ENCODE measurements at regions not wholly inside any gene's neighbourhood (a gene's known extent, or its start where the extent isn't known, plus 50 kb on each side); places are given as distances from the start of the nearest gene placed in this dataset.
"Not testable (repeated sequence)": the region's sequence is repeated elsewhere in the genome, so short reads cannot be mapped to it uniquely, and the experiment has no call there.

DNA sequence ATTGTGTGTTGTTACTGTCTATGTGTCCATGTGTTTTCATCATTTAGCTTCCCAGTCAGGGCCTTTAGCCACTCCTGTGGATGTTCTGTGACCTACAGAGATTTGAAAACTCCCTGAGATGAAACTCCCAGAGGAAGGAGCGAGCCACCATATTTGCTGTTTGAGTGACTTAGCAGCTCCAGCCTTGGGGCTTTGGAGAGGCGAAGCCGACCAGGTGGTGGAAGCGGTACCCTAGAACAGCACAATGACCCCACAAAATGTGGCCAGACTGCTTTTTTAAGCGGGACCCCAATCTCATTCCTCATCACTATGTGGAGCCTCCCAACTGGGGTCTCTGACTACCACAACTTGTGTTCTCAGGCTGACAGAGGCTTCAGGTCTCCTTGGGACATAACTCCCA is 323.9 kb upstream of the KCND2 start:
- DNase-seq (ENCODE audit: low spot score), result no peak

DNA sequence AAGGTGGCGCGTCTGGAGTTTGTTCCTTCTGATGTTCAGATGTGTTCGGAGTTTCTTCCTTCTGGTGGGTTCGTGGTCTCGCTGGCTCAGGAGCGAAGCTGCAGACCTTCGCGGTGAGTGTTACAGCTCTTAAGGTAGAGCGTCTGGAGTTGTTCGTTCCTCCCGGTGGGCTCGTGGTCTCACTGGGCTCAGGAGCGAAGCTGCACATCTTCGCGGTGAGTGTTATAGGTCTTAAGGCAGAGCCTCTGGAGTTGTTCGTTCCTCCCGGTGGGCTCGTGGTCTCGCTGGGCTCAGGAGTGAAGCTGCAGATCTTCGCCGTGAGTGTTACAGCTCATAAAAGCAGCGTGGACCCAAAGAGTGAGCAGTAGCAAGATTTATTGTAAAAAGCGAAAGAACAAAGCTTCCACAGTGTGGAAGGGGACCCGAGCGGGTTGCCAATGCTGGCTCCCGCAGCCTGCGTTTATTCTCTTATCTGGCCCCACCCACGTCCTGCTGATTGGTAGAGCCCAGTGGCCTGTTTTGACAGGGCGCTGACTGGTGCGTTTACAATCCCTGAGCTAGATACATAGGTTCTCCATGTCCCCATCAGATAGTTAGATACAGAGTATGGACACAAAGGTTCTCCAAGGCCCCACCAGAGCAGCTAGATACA is 322.5 kb upstream of the KCND2 start:
- DNase-seq (ENCODE audit: low spot score), result not testable (repeated sequence)

- DNase-seq (ENCODE audit: low spot score), result not testable (repeated sequence)
Measured at GRCh38 chr7:119951614-119952013, 321.4 kb upstream of the KCND2 start.

DNA sequence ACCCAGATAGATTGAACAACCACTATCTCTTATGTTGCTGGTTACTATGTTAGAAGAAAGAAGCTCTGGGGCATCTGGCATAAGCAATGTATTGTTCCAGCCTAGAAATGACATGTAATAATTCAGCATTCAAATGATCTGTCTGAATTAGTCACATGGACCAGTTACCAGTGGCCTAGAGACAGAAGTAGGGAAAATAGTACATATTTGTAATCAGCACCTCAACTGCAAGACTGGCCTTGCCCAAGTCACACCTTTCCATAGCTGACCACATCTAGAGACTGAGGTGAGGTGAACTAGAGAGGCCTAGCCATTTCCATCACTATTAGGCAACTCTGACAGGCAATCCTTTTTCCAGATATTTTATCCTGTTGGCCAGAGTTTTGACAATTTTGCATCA is 315.6 kb upstream of the KCND2 start:
- DNase-seq (ENCODE audit: low spot score), result no peak

DNA sequence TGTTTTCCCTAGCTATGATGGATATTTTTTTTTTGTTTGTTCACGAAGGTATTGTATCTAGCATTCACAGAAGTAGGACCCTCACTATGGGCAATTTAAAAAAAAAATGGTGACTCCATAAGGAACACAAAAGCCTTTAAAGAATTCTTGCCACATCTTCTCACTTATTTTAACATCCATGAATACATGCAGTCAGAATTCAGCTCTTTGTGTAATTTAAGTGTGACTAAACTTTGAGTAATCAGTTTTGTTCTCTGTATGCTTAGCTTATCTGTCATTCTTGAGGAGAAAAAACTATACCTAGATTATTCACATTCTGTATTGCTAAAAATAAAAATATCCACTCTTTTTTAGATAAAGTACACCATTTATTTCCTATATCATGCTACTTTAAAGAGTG is 313.2 kb upstream of the KCND2 start:
- no peak for DNase-seq (ENCODE audit: low spot score)

DNA sequence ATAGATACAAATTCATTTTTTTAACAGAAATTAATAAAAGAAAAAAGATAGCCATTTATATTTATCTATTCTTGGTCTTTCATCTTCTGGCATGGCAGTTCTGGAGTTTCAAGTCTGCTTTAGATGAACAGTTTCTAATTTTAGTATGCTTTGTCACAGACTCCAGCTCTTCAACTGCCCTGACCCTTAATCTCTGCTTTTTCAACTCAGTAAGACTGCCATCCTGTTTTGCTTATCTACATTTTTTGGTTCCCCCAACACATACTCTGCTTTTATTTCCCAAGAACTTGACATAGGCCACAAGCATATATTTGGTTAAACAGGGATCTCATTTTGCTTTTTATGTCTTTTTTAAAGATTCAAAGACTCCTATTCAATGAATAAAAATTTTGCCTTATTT is 309.3 kb upstream of the KCND2 start:
- no peak for DNase-seq (ENCODE audit: low spot score)

DNA sequence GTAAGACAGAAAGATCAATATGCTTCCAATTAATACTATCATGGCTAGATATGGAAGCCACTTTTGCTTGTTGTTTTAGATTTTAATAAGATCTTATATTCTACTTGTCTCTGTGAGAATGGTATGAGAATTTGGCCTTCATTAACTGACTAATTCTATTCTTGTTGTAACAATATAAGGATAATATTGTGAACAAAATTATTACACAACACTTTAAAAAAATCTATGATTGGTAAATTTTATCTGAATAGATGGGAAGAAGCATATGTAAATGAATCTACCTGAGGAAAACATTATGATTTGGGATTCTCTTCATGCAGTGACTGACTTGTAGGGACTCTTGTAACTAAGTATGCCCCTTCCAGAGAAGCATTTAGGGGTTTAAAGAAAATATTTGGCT is 308.9 kb upstream of the KCND2 start:
- DNase-seq (ENCODE audit: low spot score), result no peak

GRCh38 chr7:119964788-119965542 is 308.0 kb upstream of the KCND2 start:
- no peak for DNase-seq (ENCODE audit: low spot score)

DNA sequence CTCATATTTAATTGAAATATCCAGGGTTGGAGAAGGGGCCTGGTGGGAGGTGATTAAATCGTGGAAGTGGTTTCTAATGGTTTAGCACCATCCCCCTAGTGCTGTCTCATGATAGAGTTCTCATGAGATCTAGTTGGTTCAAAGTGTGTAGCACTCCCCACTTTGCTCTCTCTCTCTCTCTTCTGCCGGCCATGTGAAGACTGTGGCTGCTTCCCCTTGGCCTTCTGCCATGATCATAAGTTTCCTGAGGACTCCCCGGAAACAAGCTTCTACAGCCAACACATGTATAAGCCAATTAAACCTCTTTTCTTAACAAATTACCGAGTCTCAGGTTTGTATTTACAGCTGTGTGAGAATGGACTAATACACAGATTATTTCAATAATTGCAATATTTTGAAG is 305.8 kb upstream of the KCND2 start:
- DNase-seq (ENCODE audit: low spot score), result no peak

- not testable (repeated sequence) for DNase-seq (ENCODE audit: low spot score)
Measured at GRCh38 chr7:119968411-119968810, 304.6 kb upstream of the KCND2 start.

- DNase-seq (ENCODE audit: low spot score), result no peak
Measured at GRCh38 chr7:119969054-119969453, 303.9 kb upstream of the KCND2 start.

GRCh38 chr7:119969763-119970162 is 303.2 kb upstream of the KCND2 start:
- DNase-seq (ENCODE audit: low spot score), result no peak

DNA sequence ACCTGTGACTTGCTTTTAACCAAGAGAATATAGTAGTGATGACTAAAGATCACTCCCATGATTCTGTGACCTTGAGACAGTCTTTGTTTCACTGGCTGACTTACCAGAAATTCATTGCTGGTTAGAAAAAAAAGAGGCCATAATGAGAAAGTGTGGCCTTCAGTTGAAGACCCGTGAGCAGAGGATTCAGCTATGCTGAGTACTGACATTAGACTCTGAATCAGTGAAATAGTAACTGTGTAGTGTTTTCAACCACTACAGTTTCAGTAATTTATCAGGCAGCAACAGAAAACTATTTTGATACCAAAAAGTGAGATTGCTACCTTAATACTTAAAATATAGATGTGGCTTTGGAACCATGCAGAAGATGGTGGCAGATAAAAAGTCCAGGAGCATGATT is 298.0 kb upstream of the KCND2 start:
- DNase-seq (ENCODE audit: low spot score), result no peak

DNA sequence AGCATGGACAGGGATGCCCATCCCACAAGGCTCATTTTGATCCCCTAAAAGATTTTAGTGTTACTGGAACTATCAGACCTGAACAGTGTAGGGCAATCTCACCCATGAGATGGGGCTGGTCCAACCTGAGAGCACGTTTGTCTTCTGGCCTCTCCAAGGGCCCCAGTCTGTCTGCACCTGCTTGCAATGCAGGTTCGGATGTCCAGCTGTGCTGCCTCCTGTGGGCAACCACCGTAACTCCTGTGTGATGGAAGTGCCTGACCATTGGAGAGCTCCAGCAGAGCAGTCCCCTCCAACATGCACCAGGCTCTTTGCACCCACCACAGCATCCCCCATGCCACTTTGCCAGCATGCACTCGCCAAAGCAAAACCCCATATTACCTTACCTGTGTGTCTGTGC is 290.1 kb upstream of the KCND2 start:
- no peak for DNase-seq (ENCODE audit: low spot score)

- DNase-seq (ENCODE audit: low spot score), result no peak
Measured at GRCh38 chr7:119983468-119983867, 289.5 kb upstream of the KCND2 start.

- no peak for DNase-seq (ENCODE audit: low spot score)
Measured at GRCh38 chr7:119984247-119984646, 288.7 kb upstream of the KCND2 start.

- DNase-seq (ENCODE audit: low spot score), result no peak
Measured at GRCh38 chr7:119988401-119988800, 284.6 kb upstream of the KCND2 start.

- no peak for DNase-seq (ENCODE audit: low spot score)
Measured at GRCh38 chr7:119994928-119995327, 278.0 kb upstream of the KCND2 start.

GRCh38 chr7:119996634-119997033 is 276.3 kb upstream of the KCND2 start:
- no peak for DNase-seq (ENCODE audit: low spot score)

DNA sequence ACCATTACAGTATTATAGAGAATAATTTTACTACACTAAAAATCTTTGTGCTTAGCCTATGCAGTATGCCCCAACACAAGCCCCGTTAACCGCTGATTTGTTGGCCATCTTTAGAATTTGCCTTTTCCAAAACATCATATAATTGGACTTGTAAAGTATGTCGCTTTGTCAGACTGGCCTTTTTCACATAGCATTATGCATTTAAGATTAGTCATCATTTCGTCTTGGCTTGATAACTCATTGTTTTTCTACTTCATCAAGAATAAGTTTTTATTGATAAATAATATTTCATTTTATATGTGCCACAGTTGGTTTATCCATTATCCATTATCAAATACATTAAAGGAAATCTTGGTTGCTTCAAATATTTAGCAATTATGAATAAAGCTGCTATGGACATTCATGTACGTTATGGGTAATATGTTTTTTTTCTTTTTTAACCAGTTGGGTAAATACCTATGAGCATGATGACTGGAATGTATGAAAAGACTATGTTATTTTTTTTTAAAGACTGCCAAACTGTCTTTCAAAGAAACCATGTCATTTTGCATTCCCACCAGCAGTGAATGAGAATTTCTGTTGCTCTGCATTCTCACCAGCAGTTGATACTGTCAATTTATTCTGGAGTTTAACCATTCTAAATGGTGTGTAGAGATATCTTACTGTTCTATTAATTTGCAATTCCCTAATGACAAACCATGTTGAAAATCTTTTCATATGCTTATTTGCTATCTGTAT is 273.1 kb upstream of the KCND2 start:
- DNase-seq (ENCODE audit: low spot score), result no peak

DNA sequence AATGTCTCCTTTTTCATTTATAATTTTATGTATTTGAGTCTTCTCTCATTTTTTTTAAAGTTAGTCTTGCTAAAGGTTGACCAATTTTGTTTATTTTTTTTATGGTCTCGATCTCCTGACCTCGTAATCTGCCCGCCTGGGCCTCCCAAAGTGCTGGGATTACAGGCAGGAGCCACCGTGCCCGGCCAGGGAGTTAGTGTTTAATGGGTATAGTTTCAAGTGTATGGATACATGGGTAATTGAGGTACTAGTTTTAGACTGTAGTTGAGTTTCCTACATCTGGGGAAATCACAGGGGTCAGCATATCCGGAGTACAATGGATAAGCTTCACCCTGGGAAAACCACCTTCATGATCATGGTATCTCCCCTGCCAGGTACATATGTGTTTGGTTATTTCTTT is 267.3 kb upstream of the KCND2 start:
- no peak for DNase-seq (ENCODE audit: low spot score)

DNA sequence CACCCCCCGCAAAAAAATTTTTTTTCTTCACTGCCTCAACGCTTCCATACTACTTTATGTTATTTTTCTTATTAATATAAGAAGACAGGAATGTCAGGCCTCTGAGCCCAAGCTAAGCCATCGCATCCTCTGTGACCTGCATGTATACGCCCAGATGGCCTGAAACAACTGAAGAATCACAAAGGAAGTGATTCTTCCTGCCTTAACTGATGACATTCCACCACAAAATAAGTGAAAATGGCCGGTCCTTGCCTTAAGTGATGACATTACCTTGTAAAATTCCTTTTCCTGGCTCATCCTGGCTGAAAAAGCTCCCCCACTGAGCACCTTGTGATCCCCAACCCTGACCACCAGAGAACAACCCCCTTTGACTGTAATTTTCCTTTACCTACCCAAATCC is 258.7 kb upstream of the KCND2 start:
- DNase-seq (ENCODE audit: low spot score), result not testable (repeated sequence)

GRCh38 chr7:120014925-120015465 is 258.0 kb upstream of the KCND2 start:
- DNase-seq (ENCODE audit: low spot score), result no peak
